ENCODE measurements at regions not wholly inside any gene's neighbourhood (a gene's known extent, or its start where the extent isn't known, plus 50 kb on each side); places are given as distances from the start of the nearest gene placed in this dataset.

- no peak for TF ChIP-seq EZH2 (IDR thresholded peaks at IDR 0.05; ENCODE audit: borderline replicate concordance, low read depth, low read length, severe bottlenecking)
- no peak for TF ChIP-seq CTCF (IDR thresholded peaks at IDR 0.05; ENCODE audit: extremely low read depth in 1 of 2, insufficient read depth in 1 of 2, low read depth in 1 of 2, low read length in 2 of 2)
- no peak for TF ChIP-seq POLR2A (IDR thresholded peaks at IDR 0.05; ENCODE audit: low read depth, low read length)
Measured at GRCh38 chr4:138412847-138413246, 170.7 kb upstream of the SLC7A11 start.
